GM19463 (cell line): ENCODE measurements at regions not wholly inside any gene's neighbourhood (a gene's known extent, or its start where the extent isn't known, plus 50 kb on each side); places are given as distances from the start of the nearest gene placed in this dataset.
"Not testable (repeated sequence)": the region's sequence is repeated elsewhere in the genome, so short reads cannot be mapped to it uniquely, and the experiment has no call there.

Experiments
- ATAC-seq: cut with Tn5 transposase; IDR thresholded peaks from one replicate; pipeline ENCODE4 v1.9.1; 2021; ENCODE audit warnings: mild to moderate bottlenecking, moderate library complexity; ENCODE audit not compliant: unreplicated experiment

DNA sequence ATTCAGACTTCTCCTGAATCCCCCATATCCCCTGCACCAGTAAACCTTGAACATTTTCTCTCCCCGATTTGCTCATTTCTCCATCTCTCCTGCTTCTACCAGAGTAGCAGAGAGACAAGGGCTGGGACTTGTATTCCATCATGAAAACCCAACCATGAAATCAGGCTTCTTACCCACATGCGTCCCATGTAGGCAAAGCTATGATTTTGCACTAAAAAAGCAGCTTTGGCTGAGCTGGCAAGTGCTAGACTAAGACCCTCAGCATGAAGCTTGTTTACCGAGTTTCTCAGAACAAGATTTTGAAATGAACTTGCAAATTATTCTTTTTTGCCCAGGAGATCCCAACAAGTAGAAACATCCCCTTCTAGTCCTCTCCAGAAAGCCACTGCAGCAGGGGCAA, 80.3 kb upstream of the RFLNA start:
- no peak for ATAC-seq

DNA sequence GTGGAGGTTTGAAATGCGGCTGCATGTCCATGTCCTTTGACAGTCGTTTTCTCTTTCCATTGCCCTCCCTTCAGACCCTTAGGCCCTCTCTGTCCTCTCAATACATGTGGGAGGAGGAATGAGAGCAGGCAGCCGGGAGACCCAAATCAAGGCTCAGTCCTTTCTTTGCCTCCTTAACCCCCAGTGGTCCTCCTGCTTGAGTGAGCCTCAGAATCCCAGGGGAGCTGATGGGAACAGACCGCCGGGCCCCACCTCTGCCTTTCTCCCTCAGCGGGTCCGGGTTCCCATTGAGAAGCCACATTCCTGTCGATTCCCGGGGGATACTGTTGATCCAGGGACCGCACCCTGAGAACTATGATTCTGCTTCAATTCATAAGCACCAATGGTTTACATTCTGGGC, 77.9 kb upstream of the RFLNA start:
- no peak for ATAC-seq

DNA sequence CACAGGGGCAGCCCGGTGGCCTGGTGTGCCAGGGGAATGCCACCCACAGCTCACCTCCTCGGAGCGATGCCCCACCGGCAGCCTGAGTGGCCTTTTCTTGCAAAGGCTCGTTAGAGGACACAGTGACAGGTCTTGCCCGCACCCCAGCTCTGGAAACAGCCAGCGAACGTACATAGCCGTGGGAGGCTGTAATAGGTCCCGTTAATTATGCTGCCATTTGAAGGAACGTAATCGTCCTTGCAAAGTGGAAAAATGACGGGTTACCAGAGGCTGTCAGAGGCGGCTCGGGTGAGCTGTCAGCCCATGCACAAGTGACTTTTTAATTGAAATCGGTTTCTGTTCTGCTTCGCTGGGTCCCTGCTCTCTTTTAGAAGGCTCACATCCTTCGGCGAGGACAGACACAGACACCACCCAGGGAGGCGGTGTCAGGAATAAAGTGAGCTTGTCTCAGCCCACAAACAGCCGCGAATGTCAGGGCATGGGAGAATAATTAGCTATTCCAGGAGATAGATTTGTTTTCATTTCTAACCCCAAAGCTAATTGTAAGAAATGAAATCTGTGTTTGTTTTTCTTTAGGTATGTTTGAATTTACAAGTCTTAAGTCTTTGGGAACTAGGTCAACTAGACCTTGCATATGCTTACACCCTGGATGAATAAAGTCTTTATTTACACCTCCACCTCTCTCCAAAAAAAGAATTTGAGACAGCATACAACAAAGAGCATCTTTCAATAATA, 77.2 kb upstream of the RFLNA start:
- ATAC-seq: no peak

DNA sequence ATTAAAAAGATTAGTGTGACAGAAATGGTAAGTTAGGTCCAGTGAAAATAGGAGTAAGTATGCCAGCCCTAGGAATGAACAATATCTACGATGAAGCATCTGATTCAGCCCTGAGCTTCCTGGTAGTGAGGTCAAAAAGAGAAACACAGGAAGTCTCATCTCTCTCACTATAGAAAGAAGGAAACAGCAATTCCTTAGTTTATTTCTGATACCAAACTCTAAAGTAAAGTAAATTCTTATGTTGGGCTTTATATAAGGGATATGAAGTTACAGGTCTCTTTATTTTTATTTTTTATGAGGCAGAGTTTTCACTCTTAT, 76.7 kb upstream of the RFLNA start:
- ATAC-seq: no peak

DNA sequence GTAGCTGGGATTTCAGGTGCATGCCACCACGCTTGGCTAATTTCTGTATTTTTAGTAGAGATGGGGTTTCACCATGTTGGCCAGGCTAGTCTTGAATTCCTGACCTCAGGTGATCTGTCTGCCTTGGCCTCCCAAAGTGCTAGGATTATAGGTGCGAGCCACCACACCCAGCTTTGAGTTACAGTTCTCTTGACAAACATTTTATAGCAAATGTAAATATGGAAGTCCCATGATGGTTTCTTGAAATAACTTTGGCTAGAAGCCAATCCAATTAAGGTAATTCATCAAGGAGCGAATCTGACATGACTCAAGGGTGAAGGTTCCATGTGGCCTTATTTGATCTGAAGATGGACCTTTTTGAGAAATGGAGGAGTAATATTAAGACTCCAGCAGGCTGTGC, 76.2 kb upstream of the RFLNA start:
- ATAC-seq: not testable (repeated sequence)

DNA sequence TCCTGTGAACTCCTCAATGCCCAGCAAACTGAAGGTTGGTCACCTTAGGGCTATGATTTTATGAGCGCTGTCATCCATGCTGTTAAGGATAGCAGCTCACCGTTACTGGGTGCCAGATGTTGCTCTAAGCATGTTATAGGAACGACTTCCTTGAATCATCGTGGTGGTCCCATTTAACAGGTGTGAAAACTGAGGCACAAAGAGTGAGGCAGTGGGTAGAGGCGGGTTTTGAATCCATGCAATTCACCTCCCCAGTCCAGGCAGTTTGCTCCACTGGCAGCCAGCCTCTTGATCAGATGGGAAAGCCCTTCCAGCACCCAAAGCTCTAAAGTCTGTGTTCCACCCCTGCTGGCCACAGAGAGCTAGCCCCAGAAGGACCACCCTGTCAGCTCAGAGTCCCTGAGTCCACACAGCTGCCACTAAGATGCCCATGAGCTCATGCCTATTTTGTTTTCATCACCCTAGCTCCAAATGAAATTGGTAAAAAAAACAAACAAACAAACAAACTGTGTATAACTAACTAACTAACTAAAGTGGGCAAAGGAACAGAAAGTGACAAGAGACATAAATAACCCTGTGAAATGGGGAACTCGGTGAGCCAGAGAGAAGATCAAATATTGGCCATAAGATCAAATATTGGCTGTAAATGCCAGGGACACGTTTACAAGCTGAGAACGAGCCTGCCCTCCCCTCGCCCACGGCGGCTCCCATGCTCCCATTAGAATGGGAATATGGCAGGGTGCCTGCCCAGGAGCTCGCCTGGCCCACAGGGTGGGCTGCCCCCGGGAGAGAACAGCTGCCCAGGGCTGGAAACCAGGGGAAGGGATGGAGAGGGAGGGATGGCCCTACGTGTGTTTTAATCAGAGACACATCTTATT, 72.3 kb upstream of the RFLNA start:
- no peak for ATAC-seq

DNA sequence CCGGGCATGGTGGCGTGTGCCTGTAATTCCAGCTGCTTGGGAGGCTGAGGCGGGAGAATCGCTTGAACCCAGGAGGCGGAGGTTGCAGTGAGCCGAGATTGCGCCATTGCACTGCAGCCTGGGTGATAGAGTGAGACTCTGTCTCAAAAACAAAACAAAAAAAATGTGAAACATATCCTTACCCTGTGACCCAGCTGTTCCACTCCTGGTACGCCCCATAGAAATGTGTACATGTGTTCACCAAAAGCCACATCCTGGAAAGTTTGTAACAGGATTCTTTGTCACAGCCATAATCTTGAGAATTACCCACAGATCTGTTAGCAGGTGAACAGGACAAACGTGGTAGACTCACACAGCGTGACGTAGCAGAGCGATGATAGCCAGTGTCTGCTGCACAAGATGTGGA, 71.2 kb upstream of the RFLNA start:
- not testable (repeated sequence) for ATAC-seq

DNA sequence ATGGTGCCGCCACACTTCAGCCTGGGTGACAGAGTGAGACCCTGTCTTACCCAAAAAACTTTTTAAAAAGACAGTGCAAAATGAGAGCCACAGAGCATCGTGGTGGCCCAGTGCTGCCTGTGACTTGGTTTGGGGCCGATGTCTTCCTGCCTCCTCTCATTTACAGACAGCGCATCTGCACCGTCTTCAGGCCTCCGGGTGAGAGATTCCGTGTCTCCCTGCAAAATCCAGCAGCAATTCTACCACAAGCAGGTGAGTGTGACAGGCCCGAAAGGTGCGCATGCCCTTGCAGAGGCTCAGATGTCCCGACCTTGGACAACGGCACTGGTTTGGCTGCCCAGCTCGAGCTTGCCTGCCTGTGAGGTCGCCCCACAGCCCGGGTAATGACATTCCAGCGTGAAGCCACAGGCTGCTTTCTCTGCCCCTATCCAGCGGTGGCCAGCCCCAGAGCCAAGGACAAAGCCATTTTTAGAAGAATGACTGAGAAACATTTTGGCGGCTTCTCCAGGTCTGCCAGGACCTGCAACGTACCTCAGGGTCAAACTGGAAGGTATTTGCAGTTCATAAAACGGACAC, 70.3 kb upstream of the RFLNA start:
- ATAC-seq: no peak

DNA sequence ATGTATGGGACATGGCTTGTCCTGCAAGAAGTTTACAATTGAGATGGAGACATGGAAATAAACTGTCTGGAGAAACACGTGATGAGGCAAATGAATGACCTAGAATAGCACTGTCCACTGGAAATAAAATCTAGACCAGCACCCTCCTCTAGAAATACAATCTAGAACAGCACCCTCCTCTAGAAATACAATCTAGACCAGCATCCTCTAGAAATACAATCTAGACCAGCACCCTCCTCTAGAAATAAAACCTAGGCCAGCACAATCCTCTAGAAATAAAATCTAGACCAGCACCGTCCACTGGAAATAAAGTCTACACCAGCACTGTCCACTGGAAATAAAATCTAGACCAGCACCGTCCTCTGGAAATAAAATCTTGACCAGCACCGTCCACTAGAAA, 69.2 kb upstream of the RFLNA start:
- no peak for ATAC-seq

DNA sequence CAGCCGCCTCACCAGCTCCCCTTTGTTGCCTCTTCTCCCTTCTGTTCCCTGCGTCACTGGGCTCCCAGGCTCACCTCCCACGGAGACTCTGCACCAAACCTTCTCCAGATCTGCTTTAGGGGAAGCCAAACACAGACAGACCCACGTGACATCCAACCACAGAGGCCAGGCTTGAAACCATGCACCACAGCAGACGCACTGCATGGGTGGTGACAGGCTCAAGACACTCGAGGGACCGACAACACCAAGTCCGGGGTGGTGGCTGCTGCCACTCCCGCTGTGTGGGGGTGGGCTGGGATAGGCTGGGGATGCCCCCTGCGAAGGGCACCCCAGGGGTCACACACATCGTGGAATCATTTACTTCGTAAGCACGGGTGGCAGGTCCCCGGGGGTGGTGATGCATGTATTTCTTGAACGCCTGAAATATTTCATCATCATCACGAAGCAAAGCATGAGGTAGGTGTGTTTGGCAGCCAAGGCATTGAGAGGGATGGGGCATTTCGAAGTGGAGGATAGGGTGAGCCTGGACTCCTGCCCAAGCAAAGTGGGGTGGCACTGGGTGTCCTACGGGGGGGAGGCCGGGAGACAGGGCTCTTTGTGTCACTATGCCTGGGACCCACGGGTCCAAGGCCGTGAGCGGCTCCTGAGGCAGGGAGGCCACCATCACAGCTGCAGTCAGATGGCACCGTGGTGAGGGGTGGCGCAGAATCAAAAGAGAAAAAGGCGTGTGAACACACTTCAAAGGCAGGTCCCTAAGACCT, 66.8 kb upstream of the RFLNA start:
- ATAC-seq: no peak

DNA sequence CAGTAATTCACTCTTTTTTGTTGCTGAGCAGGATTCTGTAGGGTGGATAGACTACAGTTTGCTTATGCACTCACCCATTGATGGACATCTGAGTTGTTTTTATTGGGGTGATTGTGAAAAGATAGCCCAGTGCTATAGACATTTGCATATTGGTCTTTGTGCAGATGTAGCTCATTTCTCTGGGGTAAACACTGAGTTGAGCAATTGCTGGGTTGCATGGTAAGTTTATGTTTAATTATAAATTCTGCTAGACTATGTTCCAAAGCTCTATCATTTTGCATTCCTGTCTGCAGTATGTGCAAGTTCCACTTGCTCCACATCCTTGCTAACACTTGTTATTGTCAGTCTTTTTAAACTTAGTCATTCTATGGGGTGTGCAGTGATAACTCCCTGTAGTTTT, 65.4 kb upstream of the RFLNA start:
- no peak for ATAC-seq

DNA sequence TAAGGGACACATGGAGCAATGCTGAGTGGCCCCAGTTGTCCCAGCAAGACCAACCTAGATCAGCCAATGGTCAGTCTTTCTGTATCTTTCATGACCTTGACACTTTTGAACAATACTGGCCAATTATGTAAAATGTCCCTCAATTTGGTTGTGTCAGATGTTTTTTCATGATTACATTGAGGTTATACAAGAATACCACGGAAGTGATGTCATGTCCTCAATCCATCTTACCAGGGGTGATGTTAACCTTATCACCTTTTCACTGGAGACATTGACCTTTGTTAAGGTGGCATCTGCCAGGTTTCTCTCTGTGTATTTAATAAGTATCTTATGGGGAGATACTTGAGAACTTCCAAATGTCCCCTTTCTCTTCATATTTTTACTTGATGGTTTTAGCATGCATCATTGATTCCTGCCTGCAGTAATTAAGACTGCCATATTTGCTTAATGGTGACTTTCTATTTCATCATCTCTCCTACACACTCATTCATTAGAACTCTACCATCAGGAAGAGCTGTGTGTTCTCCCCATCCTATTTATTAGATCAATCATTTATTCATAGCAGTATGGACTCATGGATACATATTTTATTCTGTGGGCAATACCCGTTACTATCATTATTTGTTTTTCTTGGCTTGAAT, 64.7 kb upstream of the RFLNA start:
- no peak for ATAC-seq

DNA sequence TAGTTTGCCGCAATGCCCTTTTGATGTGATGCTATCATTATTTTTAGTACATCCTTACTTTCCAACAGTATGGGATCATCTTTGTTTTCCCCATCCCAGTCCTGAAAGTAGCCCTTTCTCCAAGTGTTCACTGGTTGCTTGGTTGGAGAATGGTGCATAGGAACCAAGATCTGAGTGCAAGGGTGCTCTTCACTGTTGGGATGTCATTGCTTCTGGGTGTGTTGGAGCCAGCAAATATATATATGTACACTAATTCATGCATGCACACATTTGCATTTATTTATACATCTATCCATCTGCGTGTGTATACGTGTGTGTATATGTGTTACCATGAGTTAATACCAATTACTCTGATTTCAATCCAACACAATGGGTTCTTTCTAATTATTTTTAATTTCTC, 64.1 kb upstream of the RFLNA start:
- ATAC-seq: no peak

DNA sequence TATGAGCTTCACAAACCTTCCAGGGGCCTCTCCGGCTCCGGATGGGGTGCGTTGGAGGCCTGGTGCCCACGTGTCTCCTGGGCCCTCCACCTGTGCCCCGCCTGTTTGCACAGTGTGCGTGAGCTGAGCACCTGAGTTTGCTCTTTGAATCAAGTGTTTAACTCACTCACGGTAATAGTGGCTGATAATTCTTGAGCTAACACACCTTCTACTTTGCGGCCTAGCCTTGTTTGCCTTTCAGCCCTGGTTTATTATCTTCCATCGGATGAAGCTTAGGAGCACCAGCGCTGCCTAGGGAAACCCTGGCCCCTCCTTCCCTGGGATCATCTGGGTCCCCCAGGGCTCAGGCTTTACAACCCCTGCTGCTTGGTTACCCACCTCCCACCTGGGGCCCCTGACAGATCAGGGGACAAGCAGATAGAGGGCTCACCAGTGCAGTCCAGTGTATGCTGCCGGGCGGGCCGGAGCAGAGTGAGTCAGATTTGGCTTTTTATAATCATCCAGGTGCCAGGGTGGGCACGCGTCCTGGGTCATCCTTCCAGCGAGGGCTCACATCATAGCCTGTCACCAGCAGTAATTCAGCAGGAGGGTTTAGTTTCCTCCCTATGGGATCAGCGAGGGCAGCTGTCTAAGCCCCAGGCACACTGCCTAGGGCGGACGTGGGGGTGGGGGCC, 62.8 kb upstream of the RFLNA start:
- ATAC-seq: no peak

DNA sequence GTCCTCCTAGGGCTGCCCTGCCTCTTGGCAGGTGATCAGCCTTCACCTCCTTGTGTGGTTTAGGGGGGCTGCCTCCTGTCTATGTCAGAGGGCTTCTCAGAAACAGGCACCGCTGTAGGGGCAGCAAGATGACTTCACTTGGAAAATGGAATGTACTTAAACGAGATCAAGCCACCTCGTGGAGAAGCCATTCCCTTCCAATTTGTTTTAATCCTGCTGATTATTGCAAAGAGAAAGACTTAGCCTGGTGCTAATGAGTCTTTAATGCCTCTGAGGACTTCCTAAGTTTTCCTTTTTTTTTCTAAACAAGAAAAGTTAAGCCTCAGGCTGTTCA, 62.3 kb upstream of the RFLNA start:
- no peak for ATAC-seq

DNA sequence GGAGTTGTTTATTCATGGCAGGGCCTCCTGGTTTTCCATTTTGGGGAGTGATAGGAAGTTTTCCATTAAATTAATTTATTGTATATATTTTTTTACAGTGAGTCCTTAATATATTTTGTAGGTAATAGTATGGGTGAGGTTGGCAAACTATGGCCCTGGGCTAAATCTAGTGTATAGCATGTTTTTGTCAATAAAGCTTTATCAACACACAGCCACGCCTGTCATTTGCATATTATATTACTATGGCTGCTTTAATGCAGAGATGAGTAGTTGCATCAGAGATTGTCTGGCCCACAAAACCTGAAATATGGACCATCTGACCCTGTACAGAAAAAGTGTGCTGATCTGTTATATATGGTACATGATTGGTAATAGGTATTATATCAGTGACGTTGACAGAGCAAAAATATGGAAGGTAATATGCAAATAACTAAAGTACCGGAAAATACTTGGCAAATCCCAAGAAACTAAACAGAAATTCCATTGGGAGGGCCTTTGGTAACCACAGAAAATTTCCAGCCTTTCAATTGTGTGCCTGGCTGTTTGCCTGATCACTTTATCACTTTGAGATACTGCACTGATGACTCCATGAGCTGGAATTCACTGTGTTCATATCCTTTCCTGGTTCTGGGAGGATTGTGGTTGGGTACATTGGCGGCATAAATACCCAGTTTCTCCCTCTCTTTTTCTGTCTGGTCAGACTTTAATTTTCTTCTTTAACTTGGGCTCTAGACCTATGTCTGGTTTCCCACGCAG, 61.7 kb upstream of the RFLNA start:
- no peak for ATAC-seq

DNA sequence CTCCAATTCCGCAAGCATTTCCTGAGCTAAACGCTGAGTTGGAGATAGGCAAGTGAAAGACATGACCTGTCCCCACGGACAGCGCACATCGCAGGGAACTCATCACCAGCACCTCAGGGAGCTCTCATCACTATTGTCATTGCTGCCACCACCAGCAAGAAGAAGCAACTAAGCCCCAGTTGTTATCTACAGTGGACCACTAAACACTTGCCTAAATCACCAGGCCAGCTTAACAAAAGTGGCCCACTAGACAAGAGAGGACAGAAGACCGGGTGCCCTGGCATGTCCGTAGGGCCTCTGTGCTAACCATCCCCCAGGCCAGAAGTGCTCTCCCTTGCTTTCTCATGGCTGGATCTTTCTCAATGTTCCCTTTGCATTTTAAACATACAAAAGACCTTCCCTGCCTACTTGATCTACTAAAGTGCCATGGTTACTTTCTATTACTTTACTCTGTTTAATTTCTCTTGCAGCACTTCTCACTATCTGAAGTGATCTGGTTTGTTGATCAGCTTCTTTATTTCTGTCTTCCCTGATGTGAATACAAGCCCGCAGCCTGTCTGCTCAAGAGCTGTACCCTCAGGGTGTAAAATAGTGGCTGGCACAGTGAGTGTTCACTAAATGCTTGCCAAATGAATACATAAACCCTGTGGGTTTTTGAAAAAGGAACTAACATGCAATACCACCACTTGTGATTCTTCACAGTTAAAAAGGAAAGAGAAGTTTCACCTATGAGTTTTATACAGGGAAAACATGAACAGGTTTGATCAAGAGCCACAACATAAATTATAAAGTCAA, 60.9 kb upstream of the RFLNA start:
- no peak for ATAC-seq

DNA sequence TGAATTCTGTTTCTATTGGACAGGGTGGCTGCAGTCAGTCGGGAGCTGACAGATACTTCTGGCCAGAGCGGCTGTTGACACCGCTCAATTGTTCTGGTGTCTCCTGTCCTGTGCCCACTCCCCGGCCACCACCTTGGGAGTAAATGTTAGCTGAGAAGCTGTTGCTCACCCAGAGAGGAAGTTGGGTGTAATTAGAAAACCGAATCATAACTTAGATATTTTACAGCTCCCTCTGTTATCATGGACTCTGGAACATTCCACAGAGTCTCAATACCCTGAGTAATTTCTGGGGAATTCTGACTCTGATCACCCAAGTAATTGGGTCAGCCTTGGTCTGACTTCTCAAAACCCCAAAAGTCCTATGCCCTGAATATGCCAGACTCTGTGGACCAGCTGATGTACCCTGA, 58.3 kb upstream of the RFLNA start:
- no peak for ATAC-seq

DNA sequence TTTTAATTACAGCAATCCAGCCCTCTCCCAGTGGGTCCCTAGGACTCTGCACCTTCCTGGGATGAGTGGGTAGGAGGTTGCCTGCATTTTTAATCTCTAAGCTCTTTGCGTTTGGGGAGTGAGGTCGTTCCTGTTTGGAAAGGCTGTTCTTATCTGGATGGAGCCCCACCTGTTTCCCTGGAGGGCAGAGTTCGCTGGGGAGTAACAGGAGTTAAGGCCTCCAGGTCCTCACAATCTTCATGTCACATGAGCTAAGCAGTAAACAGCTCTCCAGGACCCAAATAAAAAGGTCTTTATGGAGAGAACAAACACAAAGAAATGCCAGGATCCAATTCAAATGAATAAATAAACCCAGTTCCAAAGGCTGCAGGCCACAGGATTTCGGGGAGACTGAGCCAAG, 56.0 kb upstream of the RFLNA start:
- ATAC-seq: no peak
